Keratinocyte (primary cell): ENCODE measurements at regions not wholly inside any gene's neighbourhood (a gene's known extent, or its start where the extent isn't known, plus 50 kb on each side); places are given as distances from the start of the nearest gene placed in this dataset.

Experiments
- DNase-seq: peaks from one replicate; pipeline ENCODE4 v3.0.0-alpha.2; 2011; ENCODE audit warnings: low read depth, missing footprints, low spot score
- FAIRE-seq: peaks from 2 replicates; lab custom pipeline; 2011; peaks lifted over from hg19 to GRCh38; lab: Jason Lieb, UNC
- H2AFZ ChIP-seq: 2 replicates; pipeline ENCODE4 v1.6.0; 2012; ENCODE audit warnings: low read length, control low read depth, inconsistent platforms; ENCODE audit not compliant: control insufficient read depth
- H3K27ac ChIP-seq: 2 replicates; pipeline ENCODE4 v1.5.1; 2011; ENCODE audit warnings: low read length; ENCODE audit not compliant: control insufficient read depth, insufficient read depth
- H3K27me3 ChIP-seq: 3 replicates; pipeline ENCODE4 v1.6.0; 2011; ENCODE audit warnings: low read length; ENCODE audit not compliant: control insufficient read depth, insufficient read depth; ENCODE audit errors: extremely low read depth
- H3K36me3 ChIP-seq, 2 experiments: 2 replicates in 1 of 2; 3 replicates in 1 of 2; pipeline ENCODE4 v1.5.1; 2011; ENCODE audit warnings: low read length in 2 of 2, mild to moderate bottlenecking in 1 of 2; ENCODE audit not compliant: control insufficient read depth in 2 of 2, insufficient read depth in 2 of 2; ENCODE audit errors: extremely low read depth in 1 of 2
- H3K4me1 ChIP-seq: 3 replicates; pipeline ENCODE4 v1.5.1; 2011; ENCODE audit warnings: low read length; ENCODE audit not compliant: control insufficient read depth, insufficient read depth; ENCODE audit errors: extremely low read depth
- H3K4me2 ChIP-seq: 3 replicates; pipeline ENCODE4 v1.6.0; 2011; ENCODE audit warnings: low read depth, low read length; ENCODE audit not compliant: control insufficient read depth, insufficient read depth; ENCODE audit errors: extremely low read depth
- H3K4me3 ChIP-seq, 3 experiments: fragments of 200-600 bp in 1 of 3; sonication (generic) in 1 of 3; 2 replicates in 2 of 3; 3 replicates in 1 of 3; pipeline ENCODE4 v1.5.1; 2011 to 2016; ENCODE audit warnings: low read length in 3 of 3, mild to moderate bottlenecking in 3 of 3, control low read depth in 2 of 3, inconsistent platforms in 1 of 3, low read depth in 1 of 3, mixed read lengths in 1 of 3, mixed run types in 1 of 3, moderate library complexity in 1 of 3; ENCODE audit not compliant: control insufficient read depth in 2 of 3, insufficient read depth in 2 of 3; ENCODE audit errors: extremely low read depth in 1 of 3
- H3K79me2 ChIP-seq: 2 replicates; pipeline ENCODE4 v1.6.0; 2012; ENCODE audit warnings: low read length; ENCODE audit not compliant: control insufficient read depth, insufficient read depth
- H3K9ac ChIP-seq: 3 replicates; pipeline ENCODE4 v1.6.0; 2011; ENCODE audit warnings: low read length; ENCODE audit not compliant: control insufficient read depth, insufficient read depth; ENCODE audit errors: extremely low read depth
- H3K9me1 ChIP-seq: 3 replicates; pipeline ENCODE4 v1.6.0; 2011; ENCODE audit warnings: low read length; ENCODE audit not compliant: control insufficient read depth, insufficient read depth; ENCODE audit errors: extremely low read depth
- H3K9me3 ChIP-seq: 2 replicates; pipeline ENCODE4 v1.5.1; 2012; ENCODE audit warnings: low read depth, low read length; ENCODE audit not compliant: control insufficient read depth
- H4K20me1 ChIP-seq: 3 replicates; pipeline ENCODE4 v1.6.0; 2011; ENCODE audit warnings: low read length; ENCODE audit not compliant: control insufficient read depth, insufficient read depth; ENCODE audit errors: extremely low read depth
- CTCF ChIP-seq, 3 experiments: IDR thresholded peaks in 1 of 3; conservative IDR thresholded peaks in 1 of 3; optimal IDR thresholded peaks in 1 of 3; 2 replicates in 2 of 3; 3 replicates in 1 of 3; pipeline versions ENCODE3 to v1.5.1; 2011; ENCODE audit warnings: low read length in 3 of 3, mild to moderate bottlenecking in 3 of 3, moderate library complexity in 2 of 3, control low read depth in 1 of 3, inconsistent platforms in 1 of 3; ENCODE audit not compliant: insufficient read depth in 2 of 3; ENCODE audit errors: extremely low read depth in 1 of 3
- EZH2 ChIP-seq: IDR thresholded peaks from one replicate; pipeline ENCODE4 v1.6.1; 2012; ENCODE audit warnings: inconsistent platforms, mild to moderate bottlenecking, low read length, moderate library complexity
- dilution Hi-C: fragments of 300-500 bp; cut with MboI; formaldehyde crosslinking; loops from one replicate; pipeline ENCODE4 v1.7.0; 2020; ENCODE audit warnings: low sequenced_read_pairs; ENCODE audit not compliant: extremely low pct_ligation_motif_present

GRCh38 chr2:100765481-100765880 is 54.5 kb upstream of the NPAS2 start:
- dilution Hi-C loops = no loop called here
- Histone ChIP-seq H2AFZ (no peak overlapping the region), H3K4me1 (peaks cover 24% of the 10 kb centered on the region), H3K9me1 (no peaks in the 10 kb centered on the region), H3K27me3 (no peaks in the 10 kb centered on the region), H3K27ac (no peak overlapping the region), H3K9me3 (no peaks in the 10 kb centered on the region), H3K9ac (no peak overlapping the region), H4K20me1 (no peaks in the 10 kb centered on the region), H3K4me3 (no peak overlapping the region), H3K4me2 (no peak overlapping the region), H3K36me3 (no peaks in the 10 kb centered on the region), H3K79me2 (no peaks in the 10 kb centered on the region)
- FAIRE-seq = no peak
- DNase-seq = no peak
- TF ChIP-seq CTCF (optimal IDR thresholded peaks at IDR 0.05 in 1 of 3, IDR thresholded peaks at IDR 0.05 in 1 of 3, conservative IDR thresholded peaks at IDR 0.05 in 1 of 3; ENCODE audit: extremely low read depth in 1 of 3, insufficient read depth in 2 of 3, low read length in 3 of 3) (no peak), EZH2 (no peak)

- no peaks in the 10 kb centered on the region for H3K27me3 ChIP-seq
- H3K9ac ChIP-seq = no peak overlapping the region
- peaks cover 24% of the 10 kb centered on the region for H3K4me1 ChIP-seq
- no peaks in the 10 kb centered on the region for H3K9me3 ChIP-seq
- H3K36me3 ChIP-seq = no peaks in the 10 kb centered on the region
- TF ChIP-seq EZH2 (no peak), CTCF (optimal IDR thresholded peaks at IDR 0.05 in 1 of 3, IDR thresholded peaks at IDR 0.05 in 1 of 3, conservative IDR thresholded peaks at IDR 0.05 in 1 of 3; ENCODE audit: extremely low read depth in 1 of 3, insufficient read depth in 2 of 3, low read length in 3 of 3) (no peak)
- FAIRE-seq (peak; percentile 5), DNase-seq (no peak)
- dilution Hi-C loops = no loop called here
- no peak overlapping the region for H3K4me2 ChIP-seq
- no peaks in the 10 kb centered on the region for H3K79me2 ChIP-seq
- no peak overlapping the region for H2AFZ ChIP-seq
- no peak overlapping the region for H3K4me3 ChIP-seq
- no peak overlapping the region for H3K27ac ChIP-seq
- H4K20me1 ChIP-seq = no peaks in the 10 kb centered on the region
- no peaks in the 10 kb centered on the region for H3K9me1 ChIP-seq
These were observed 53.7 kb upstream of the NPAS2 start for GRCh38 chr2:100766256-100766655.
